Parathyroid adenoma (tissue), 2 donors: ENCODE measurements at regions not wholly inside any gene's neighbourhood (a gene's known extent, or its start where the extent isn't known, plus 50 kb on each side); places are given as distances from the start of the nearest gene placed in this dataset.

Source experiments
- H2AFZ ChIP-seq: fragments of 300-600 bp; sonication (generic); one replicate; pipeline ENCODE4 v1.7.0; 2017; ENCODE audit warnings: antibody characterized with exemption, mild to moderate bottlenecking
- H3K27ac ChIP-seq: fragments of 300-600 bp; sonication (generic); one replicate; pipeline ENCODE4 v1.7.0; 2017
- H3K27me3 ChIP-seq: fragments of 300-600 bp; sonication (generic); one replicate; pipeline ENCODE4 v1.7.0; 2017; ENCODE audit warnings: low read length; ENCODE audit not compliant: control insufficient read depth, insufficient read depth
- H3K36me3 ChIP-seq: fragments of 300-600 bp; sonication (generic); one replicate; pipeline ENCODE4 v1.7.0; 2017; ENCODE audit warnings: low read length; ENCODE audit not compliant: control insufficient read depth, insufficient read depth
- H3K4me1 ChIP-seq: fragments of 300-600 bp; sonication (generic); one replicate; pipeline ENCODE4 v1.7.0; 2017; ENCODE audit warnings: control low read depth
- H3K4me2 ChIP-seq: fragments of 300-600 bp; sonication (generic); one replicate; pipeline ENCODE4 v1.7.0; 2017; ENCODE audit warnings: low read length
- H3K4me3 ChIP-seq: fragments of 300-600 bp; sonication (generic); one replicate; pipeline ENCODE4 v1.7.0; 2017; ENCODE audit warnings: low read depth, low read length
- H3K79me2 ChIP-seq: fragments of 300-600 bp; sonication (generic); one replicate; pipeline ENCODE4 v1.7.0; 2017; ENCODE audit warnings: control low read depth
- H3K9ac ChIP-seq: fragments of 300-600 bp; sonication (generic); one replicate; pipeline ENCODE4 v1.7.0; 2017; ENCODE audit warnings: mild to moderate bottlenecking
- H3K9me3 ChIP-seq: fragments of 300-600 bp; sonication (generic); one replicate; pipeline ENCODE4 v1.7.0; 2017; ENCODE audit warnings: low read length; ENCODE audit not compliant: control insufficient read depth
- TF ChIP-seq, protein P1 (sequence below): fragments of 300-600 bp; sonication (generic); IDR thresholded peaks from one replicate; pipeline ENCODE4 v1.7.0; 2017; ENCODE audit warnings: antibody characterized with exemption, mild to moderate bottlenecking
- donor health status: primary hyperparathyroidism.

DNA sequence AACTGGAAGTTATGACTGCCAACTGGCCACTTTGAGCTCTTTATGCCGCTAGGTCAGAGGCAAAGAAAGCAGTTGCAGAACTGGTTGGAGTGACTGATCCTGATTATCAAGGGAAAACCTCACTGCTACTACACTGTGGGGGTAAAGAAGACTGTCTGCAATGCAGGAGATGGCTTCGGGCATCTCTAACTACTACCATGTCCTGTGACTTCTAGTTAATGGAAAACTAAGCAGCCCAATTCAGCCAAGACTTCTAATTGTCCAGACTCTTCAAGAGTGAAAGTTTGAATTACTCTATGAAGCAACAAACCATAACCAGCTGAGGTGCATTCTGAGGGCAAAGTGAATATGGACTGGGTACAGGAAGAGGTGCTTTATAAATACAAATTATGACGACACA is 773.6 kb upstream of the SLC35B3 start:
- no peak overlapping the region for H2AFZ ChIP-seq
- TF ChIP-seq, protein P1, sequence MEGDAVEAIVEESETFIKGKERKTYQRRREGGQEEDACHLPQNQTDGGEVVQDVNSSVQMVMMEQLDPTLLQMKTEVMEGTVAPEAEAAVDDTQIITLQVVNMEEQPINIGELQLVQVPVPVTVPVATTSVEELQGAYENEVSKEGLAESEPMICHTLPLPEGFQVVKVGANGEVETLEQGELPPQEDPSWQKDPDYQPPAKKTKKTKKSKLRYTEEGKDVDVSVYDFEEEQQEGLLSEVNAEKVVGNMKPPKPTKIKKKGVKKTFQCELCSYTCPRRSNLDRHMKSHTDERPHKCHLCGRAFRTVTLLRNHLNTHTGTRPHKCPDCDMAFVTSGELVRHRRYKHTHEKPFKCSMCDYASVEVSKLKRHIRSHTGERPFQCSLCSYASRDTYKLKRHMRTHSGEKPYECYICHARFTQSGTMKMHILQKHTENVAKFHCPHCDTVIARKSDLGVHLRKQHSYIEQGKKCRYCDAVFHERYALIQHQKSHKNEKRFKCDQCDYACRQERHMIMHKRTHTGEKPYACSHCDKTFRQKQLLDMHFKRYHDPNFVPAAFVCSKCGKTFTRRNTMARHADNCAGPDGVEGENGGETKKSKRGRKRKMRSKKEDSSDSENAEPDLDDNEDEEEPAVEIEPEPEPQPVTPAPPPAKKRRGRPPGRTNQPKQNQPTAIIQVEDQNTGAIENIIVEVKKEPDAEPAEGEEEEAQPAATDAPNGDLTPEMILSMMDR: no peak
- no peak overlapping the region for H3K9ac ChIP-seq
- H3K4me3 ChIP-seq: no peak overlapping the region
- H3K4me1 ChIP-seq: no peaks in the 10 kb centered on the region
- H3K9me3 ChIP-seq: no peaks in the 10 kb centered on the region
- no peak overlapping the region for H3K4me2 ChIP-seq
- no peaks in the 10 kb centered on the region for H3K36me3 ChIP-seq
- H3K27ac ChIP-seq: no peak overlapping the region
- no peaks in the 10 kb centered on the region for H3K27me3 ChIP-seq
- H3K79me2 ChIP-seq: no peaks in the 10 kb centered on the region

DNA sequence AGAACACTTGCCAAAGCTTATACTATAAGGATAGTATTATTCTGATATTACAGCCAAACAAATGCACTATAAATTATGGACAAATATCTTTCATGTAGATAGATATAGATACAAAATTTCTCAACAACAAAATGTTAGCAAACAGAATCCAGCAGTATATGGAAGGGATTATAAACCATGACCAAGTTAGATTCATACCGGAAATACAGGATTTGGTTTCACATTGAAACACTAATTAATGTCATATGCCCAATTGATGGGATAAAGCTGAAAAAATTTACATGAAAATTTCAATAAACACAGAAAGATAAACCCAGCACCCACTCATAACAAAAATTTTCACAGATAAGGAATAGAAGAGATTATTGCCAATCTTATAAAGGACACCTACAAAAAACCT is 770.3 kb upstream of the SLC35B3 start:
- H3K79me2 ChIP-seq: no peaks in the 10 kb centered on the region
- no peak overlapping the region for H3K27ac ChIP-seq
- H3K4me3 ChIP-seq: no peak overlapping the region
- no peaks in the 10 kb centered on the region for H3K9me3 ChIP-seq
- no peak overlapping the region for H2AFZ ChIP-seq
- H3K4me2 ChIP-seq: no peak overlapping the region
- no peak overlapping the region for H3K9ac ChIP-seq
- no peaks in the 10 kb centered on the region for H3K36me3 ChIP-seq
- no peaks in the 10 kb centered on the region for H3K27me3 ChIP-seq
- no peaks in the 10 kb centered on the region for H3K4me1 ChIP-seq
- TF ChIP-seq, protein P1: no peak

DNA sequence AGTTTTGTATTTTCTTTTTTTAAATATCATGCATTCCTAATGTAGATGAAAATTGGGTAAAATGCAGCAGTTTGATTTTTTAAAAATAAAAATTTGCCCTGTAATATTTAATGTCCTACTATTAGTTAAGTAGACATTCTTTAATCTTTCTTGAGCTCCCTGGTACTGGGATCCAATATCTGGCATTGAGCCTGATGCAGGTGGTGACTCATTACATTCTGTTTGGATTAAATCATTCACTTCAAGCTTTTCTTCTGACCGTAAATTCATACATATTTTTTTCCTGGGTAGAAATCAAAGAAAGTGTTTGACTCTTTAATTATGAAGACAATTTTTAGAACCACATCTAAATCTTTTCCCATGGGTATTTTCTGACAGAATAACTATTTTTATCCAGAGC is 768.8 kb upstream of the SLC35B3 start:
- no peak overlapping the region for H2AFZ ChIP-seq
- TF ChIP-seq, protein P1: no peak
- H3K27ac ChIP-seq: no peak overlapping the region
- H3K9me3 ChIP-seq: no peaks in the 10 kb centered on the region
- H3K36me3 ChIP-seq: no peaks in the 10 kb centered on the region
- no peak overlapping the region for H3K9ac ChIP-seq
- no peak overlapping the region for H3K4me2 ChIP-seq
- no peaks in the 10 kb centered on the region for H3K27me3 ChIP-seq
- no peak overlapping the region for H3K4me3 ChIP-seq
- H3K4me1 ChIP-seq: no peaks in the 10 kb centered on the region
- no peaks in the 10 kb centered on the region for H3K79me2 ChIP-seq

DNA sequence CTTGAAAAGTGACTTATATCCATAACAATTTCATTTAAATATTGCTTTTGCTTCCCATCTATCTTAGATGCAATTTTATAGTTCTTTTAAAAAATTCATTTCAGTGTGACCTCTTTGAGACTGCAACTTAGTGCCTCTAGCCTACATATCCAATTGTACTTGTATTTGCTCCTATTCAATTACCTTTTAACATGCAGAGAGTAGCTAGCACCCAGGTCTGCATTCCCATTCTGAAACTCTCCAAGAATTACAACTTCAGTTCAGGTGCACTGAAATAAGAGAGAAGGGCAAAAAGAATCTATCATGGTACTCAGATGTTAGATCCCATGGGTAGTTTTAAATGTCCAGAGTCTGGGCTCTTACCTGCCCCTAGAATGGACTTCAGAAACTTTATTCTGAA is 765.4 kb upstream of the SLC35B3 start:
- Histone ChIP-seq H2AFZ (no peak overlapping the region), H3K4me1 (no peaks in the 10 kb centered on the region), H3K27me3 (no peaks in the 10 kb centered on the region), H3K4me3 (no peak overlapping the region), H3K9me3 (no peaks in the 10 kb centered on the region), H3K36me3 (no peaks in the 10 kb centered on the region), H3K9ac (no peak overlapping the region), H3K79me2 (no peaks in the 10 kb centered on the region), H3K4me2 (no peak overlapping the region), H3K27ac (no peak overlapping the region)
- TF ChIP-seq, protein P1: no peak

DNA sequence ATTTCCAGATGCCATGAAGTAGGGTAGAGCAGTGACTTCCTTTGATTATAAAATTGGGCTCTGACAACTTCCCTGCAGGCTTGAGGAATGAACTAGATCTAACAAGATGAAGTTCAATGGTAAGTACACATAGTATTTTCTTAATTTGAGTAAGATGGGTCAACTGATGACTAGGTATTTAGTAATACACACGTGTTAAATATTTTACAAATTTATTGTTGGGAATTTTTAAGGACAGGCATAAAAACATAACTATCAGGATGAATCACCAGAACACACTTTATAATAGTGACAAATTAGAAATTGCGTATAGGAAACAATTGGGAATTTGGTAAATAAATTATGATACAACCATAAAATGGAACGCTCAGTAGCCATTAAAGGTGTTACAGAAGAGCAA is 762.4 kb upstream of the SLC35B3 start:
- TF ChIP-seq, protein P1: no peak
- H3K27ac ChIP-seq: no peak overlapping the region
- no peaks in the 10 kb centered on the region for H3K4me1 ChIP-seq
- H3K27me3 ChIP-seq: no peaks in the 10 kb centered on the region
- H3K9ac ChIP-seq: no peak overlapping the region
- H3K4me2 ChIP-seq: no peak overlapping the region
- H3K4me3 ChIP-seq: no peak overlapping the region
- H3K9me3 ChIP-seq: no peaks in the 10 kb centered on the region
- no peaks in the 10 kb centered on the region for H3K79me2 ChIP-seq
- no peak overlapping the region for H2AFZ ChIP-seq
- H3K36me3 ChIP-seq: no peaks in the 10 kb centered on the region
